ENCODE measurements at regions not wholly inside any gene's neighbourhood (a gene's known extent, or its start where the extent isn't known, plus 50 kb on each side); places are given as distances from the start of the nearest gene placed in this dataset.

GRCh38 chr2:6516674-6517073, 349.0 kb downstream of the CMPK2 start:
- TF ChIP-seq, protein P1, sequence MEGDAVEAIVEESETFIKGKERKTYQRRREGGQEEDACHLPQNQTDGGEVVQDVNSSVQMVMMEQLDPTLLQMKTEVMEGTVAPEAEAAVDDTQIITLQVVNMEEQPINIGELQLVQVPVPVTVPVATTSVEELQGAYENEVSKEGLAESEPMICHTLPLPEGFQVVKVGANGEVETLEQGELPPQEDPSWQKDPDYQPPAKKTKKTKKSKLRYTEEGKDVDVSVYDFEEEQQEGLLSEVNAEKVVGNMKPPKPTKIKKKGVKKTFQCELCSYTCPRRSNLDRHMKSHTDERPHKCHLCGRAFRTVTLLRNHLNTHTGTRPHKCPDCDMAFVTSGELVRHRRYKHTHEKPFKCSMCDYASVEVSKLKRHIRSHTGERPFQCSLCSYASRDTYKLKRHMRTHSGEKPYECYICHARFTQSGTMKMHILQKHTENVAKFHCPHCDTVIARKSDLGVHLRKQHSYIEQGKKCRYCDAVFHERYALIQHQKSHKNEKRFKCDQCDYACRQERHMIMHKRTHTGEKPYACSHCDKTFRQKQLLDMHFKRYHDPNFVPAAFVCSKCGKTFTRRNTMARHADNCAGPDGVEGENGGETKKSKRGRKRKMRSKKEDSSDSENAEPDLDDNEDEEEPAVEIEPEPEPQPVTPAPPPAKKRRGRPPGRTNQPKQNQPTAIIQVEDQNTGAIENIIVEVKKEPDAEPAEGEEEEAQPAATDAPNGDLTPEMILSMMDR (conservative IDR thresholded peaks at IDR 0.05; ENCODE audit: low read length), result no peak
- no peak for TF ChIP-seq EZH2phosphoT487 (IDR thresholded peaks at IDR 0.05; ENCODE audit: borderline replicate concordance)

All from Loucy (cell line).